ENCODE measurements at regions not wholly inside any gene's neighbourhood (a gene's known extent, or its start where the extent isn't known, plus 50 kb on each side); places are given as distances from the start of the nearest gene placed in this dataset.

GRCh38 chr13:68323124-68323523, 1093.0 kb upstream of the PCDH9 start:
- TF ChIP-seq CTCF (IDR thresholded peaks at IDR 0.05): no peak
- TF ChIP-seq EZH2phosphoT487 (IDR thresholded peaks at IDR 0.05): no peak

All from neural progenitor cell (in vitro differentiated cells).